Pancreas (tissue), 10 donors: ENCODE measurements at regions not wholly inside any gene's neighbourhood (a gene's known extent, or its start where the extent isn't known, plus 50 kb on each side); places are given as distances from the start of the nearest gene placed in this dataset.

Experiments used
- ATAC-seq, 4 donors: fragments of 200-7000 bp; cut with Tn5 transposase; one replicate each; pipeline versions ENCODE4 v1.8.0 to v1.9.1; 2020; ENCODE audit warnings: mild to moderate bottlenecking in 4 of 4, moderate library complexity in 4 of 4
- DNase-seq, 6 donors: peaks; one replicate each; pipeline ENCODE4 v3.0.0-alpha.2; 2020
- FAIRE-seq: peaks from 2 replicates; lab custom pipeline; 2012; peaks lifted over from hg19 to GRCh38; lab: Jason Lieb, UNC
- H3K27ac ChIP-seq, 4 donors: fragments of 200-600 bp; sonication (generic); 1 replicate in 3 of 4; 2 replicates in 1 of 4; pipeline versions ENCODE4 v1.5.0 to v1.8.0; 2020
- H3K27me3 ChIP-seq, 4 donors: fragments of 200-600 bp; one replicate each; pipeline ENCODE4 v1.8.0; 2021
- H3K36me3 ChIP-seq, 3 donors: fragments of 200-600 bp; sonication (generic) in 1 of 3; one replicate each; pipeline versions ENCODE4 v1.5.0 to v1.8.0; 2020 to 2021
- H3K4me1 ChIP-seq, 3 donors: fragments of 200-600 bp; one replicate each; pipeline ENCODE4 v1.8.0; 2021
- H3K4me3 ChIP-seq, 4 donors: fragments of 200-600 bp; sonication (generic) in 2 of 4; one replicate each; pipeline versions ENCODE4 v1.5.0 to v1.8.0; 2020 to 2021
- H3K9me3 ChIP-seq, 4 donors: fragments of 200-600 bp; one replicate each; pipeline ENCODE4 v1.8.0; 2021
- WGBS, 2 donors: extraction: QIAGEN DNeasy Blood & Tissue Kit; methylation state at CpG; one replicate each; pipeline ENCODE4 v1.1.7; 2013; 5-methylcytosine and 5-hydroxymethylcytosine counted together
- intact Hi-C, 3 donors: fragments of 100-400 bp; cut with DNase I; formaldehyde crosslinking; loops; one replicate each; pipeline versions ENCODE4 v1.11.1 to v1.14.2; 2022
- TF ChIP-seq, protein P1 (sequence below), 4 donors: fragments of 200-600 bp; sonication (generic) in 3 of 4; IDR thresholded peaks; one replicate each; pipeline versions ENCODE4 v1.5.0 to v1.8.0; 2021; ENCODE audit warnings: antibody characterized with exemption in 4 of 4
- donor health status: healthy with polysubstance abuse.
- donor health status: DM: no; HTN: no; CAD: no; lungs with moderate emphysema.
- donor health status: DM: no; HTN: no; CAD: no.
- donor health status: control.
- donor health status: control.
- donor health status: Bipolar disorder and iron deficiency.
- donor health status: DM: yes; HTN: yes; CAD: no.
- donor health status: DM: no; HTN: no; CAD: no.
- donor health status: DM: no; HTN: no; CAD: no.
- donor health status: DM: yes; HTN: yes; CAD: no.

DNA sequence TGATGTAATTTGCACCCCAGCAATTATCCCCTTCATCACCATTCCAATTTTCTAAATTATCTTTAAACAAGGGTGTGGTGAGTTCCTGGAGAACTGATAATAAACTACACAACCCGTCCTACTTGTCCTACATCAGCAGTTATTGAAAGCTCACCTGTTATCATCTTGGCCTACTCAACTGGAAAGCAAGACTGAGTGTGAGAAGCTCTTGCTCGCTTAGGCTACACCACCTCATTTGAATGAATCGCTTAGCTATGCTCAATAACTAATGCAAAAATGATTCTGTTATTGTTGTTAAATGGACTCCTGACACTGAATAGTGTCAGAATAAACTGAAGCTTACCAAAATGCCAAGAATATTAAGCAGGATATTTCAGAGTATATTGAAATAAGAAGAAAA lies 115.4 kb upstream of the BTG1 start:
- Histone ChIP-seq H3K4me3 (no peak overlapping the region), H3K4me1 (no peaks in the 10 kb centered on the region), H3K9me3 (no peaks in the 10 kb centered on the region), H3K27me3 (no peaks in the 10 kb centered on the region), H3K36me3 (no peaks in the 10 kb centered on the region), H3K27ac (no peak overlapping the region)
- FAIRE-seq: no peak
- intact Hi-C loops: no loop called here
- TF ChIP-seq, protein P1, sequence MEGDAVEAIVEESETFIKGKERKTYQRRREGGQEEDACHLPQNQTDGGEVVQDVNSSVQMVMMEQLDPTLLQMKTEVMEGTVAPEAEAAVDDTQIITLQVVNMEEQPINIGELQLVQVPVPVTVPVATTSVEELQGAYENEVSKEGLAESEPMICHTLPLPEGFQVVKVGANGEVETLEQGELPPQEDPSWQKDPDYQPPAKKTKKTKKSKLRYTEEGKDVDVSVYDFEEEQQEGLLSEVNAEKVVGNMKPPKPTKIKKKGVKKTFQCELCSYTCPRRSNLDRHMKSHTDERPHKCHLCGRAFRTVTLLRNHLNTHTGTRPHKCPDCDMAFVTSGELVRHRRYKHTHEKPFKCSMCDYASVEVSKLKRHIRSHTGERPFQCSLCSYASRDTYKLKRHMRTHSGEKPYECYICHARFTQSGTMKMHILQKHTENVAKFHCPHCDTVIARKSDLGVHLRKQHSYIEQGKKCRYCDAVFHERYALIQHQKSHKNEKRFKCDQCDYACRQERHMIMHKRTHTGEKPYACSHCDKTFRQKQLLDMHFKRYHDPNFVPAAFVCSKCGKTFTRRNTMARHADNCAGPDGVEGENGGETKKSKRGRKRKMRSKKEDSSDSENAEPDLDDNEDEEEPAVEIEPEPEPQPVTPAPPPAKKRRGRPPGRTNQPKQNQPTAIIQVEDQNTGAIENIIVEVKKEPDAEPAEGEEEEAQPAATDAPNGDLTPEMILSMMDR (IDR thresholded peaks at IDR 0.05): no peak
- no peak for ATAC-seq
- WGBS, 2 donors: 82 to 88% methylated on average over 3 of the region's 3 CpGs
- no peak for DNase-seq

DNA sequence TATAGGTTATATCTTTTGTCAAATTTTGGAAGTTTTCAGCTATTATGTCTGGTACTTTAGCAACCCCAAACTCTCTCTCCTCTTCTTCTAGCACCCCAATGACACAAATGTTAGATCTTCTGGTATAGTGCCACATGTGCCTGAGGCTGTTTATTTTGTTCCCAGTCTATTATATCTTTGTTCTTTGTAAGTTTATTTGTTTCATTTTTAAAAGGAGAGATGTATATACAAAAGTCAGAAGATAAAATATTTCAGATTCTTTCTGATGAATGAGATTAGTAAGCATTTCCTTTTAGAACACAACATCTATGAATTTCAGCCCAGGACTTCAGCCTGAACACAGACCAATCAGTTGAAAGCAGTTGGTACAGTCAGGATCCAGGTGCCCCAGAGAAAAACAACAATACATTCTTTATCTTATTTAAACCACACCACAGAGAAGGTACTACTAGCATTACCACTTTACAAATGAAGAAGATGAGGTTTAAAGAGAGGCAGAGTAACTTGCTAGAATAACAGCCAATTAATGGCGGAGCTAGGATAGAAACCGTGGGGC lies 114.1 kb upstream of the BTG1 start:
- intact Hi-C loops: no loop called here
- no peaks in the 10 kb centered on the region for H3K4me1 ChIP-seq
- FAIRE-seq (no peak), ATAC-seq (no peak), DNase-seq (no peak)
- no peaks in the 10 kb centered on the region for H3K9me3 ChIP-seq
- no peaks in the 10 kb centered on the region for H3K27me3 ChIP-seq
- no peak overlapping the region for H3K27ac ChIP-seq
- no peaks in the 10 kb centered on the region for H3K36me3 ChIP-seq
- 92 to 97% methylated on average over 2 of the region's 2 CpGs for WGBS, 2 donors
- H3K4me3 ChIP-seq: no peak overlapping the region
- TF ChIP-seq, protein P1 (IDR thresholded peaks at IDR 0.05): no peak

DNA sequence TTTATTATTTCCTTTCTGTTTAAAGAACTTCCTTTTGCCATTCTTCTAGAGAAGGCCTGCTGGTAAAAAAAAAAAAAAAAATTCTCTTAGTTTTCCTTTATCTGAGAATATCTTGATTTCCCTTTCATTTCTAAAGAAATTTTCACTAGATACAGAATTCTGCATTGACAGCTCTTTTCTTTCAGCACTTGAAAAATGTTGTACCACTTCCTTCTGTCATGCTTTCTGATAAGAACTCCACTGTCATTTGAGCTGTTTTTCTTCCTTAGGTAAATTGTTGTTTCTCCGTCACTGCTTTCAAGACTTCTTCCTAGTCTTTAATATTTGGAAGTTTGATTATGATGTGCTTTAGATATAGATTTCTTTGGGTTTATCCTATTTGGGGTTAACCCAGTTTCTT lies 113.6 kb upstream of the BTG1 start:
- H3K27ac ChIP-seq: no peak overlapping the region
- WGBS, 2 donors: 97% methylated on average over 1 of the region's 1 CpG
- no peak for FAIRE-seq

DNA sequence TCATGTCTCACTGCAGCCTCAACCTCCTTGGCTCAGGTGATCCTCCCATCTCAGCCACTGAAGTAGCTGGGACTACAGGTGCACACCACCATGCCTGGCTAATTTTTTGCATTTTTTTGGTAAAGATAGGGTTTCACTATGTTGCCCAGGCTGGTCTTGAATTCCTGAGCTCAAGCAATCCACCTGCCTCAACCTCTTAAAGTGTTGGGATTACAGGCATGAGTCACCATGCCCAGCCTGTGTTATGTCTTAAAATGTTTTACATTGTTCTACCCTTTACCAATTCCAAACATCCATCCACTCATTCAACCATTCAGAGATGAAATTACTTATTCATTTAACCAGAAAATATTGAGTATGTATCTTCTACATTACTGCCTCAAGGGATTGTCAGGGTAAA lies 111.6 kb upstream of the BTG1 start:
- ATAC-seq (no peak), DNase-seq (no peak), FAIRE-seq (no peak)
- Histone ChIP-seq H3K27me3 (no peaks in the 10 kb centered on the region), H3K27ac (no peak overlapping the region), H3K9me3 (no peaks in the 10 kb centered on the region), H3K4me3 (no peak overlapping the region), H3K4me1 (no peaks in the 10 kb centered on the region), H3K36me3 (no peaks in the 10 kb centered on the region)
- TF ChIP-seq, protein P1 (IDR thresholded peaks at IDR 0.05): no peak
- intact Hi-C loops: no loop called here

More for the DNA sequence above, 113.6 kb upstream of the BTG1 start:
- TF ChIP-seq, protein P1 (IDR thresholded peaks at IDR 0.05): no peak
- no peaks in the 10 kb centered on the region for H3K36me3 ChIP-seq
- no peaks in the 10 kb centered on the region for H3K27me3 ChIP-seq
- intact Hi-C loops: no loop called here
- no peaks in the 10 kb centered on the region for H3K4me1 ChIP-seq
- no peak overlapping the region for H3K4me3 ChIP-seq
- no peak for ATAC-seq
- H3K9me3 ChIP-seq: no peaks in the 10 kb centered on the region
- no peak for DNase-seq

DNA sequence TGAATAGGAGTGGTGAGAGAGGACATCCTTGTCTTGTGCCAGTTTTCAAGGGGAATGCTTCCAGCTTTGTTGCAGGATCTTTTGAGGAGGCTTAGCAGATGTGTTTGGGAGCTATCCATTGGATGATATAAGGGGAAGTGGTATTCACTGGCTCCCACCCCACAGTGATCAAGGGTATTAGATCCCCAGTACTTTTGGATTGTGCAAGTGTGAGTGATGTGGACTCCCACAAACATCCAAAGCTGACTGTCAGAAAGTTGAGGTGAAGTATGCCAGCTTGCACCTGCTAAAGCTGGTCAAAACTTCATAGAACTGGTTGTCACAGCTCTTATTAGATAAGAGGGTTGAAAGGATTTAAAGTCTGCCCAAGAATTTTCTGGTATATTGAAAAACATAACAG lies 110.1 kb upstream of the BTG1 start:
- Histone ChIP-seq H3K36me3 (no peaks in the 10 kb centered on the region), H3K9me3 (no peaks in the 10 kb centered on the region), H3K4me1 (no peaks in the 10 kb centered on the region), H3K4me3 (no peak overlapping the region), H3K27ac (no peak overlapping the region), H3K27me3 (no peaks in the 10 kb centered on the region)
- ATAC-seq: no peak
- FAIRE-seq: no peak
- no peak for DNase-seq
- TF ChIP-seq, protein P1 (IDR thresholded peaks at IDR 0.05): no peak
- intact Hi-C loops: no loop called here
